ENCODE measurements at regions not wholly inside any gene's neighbourhood (a gene's known extent, or its start where the extent isn't known, plus 50 kb on each side); places are given as distances from the start of the nearest gene placed in this dataset.

DNA sequence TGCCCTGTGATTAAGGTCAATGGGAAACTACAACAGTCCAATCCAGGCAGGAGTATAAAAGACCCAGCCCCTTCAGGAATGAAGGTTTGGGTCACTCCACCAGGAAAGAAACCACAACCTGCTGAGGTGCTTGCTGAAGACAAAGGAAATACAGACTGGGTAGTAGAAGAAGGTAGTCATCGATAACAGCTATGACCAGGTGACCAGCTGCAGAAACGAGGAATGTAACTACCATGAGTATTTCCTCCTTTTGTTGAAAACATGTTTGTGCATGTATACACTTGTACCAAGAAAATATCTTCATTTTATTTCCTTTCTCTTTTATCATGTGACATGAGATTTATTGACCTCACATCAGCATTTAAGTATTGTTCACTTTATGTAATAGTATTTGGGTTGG lies 409.1 kb downstream of the FOXG1 start:
- TF ChIP-seq ZNF114 (tag by site-specific recombination; IDR thresholded peaks at IDR 0.05) (no peak), ZBTB20 (tag by site-specific recombination; IDR thresholded peaks at IDR 0.05) (no peak), ZNF24 (tag by site-specific recombination; IDR thresholded peaks at IDR 0.05) (no peak), ZNF302 (tag by site-specific recombination; IDR thresholded peaks at IDR 0.05; ENCODE audit: low read depth) (no peak), PATZ1 (tag by site-specific recombination; IDR thresholded peaks at IDR 0.05) (no peak), CTCF (tag by site-specific recombination; IDR thresholded peaks at IDR 0.05) (no peak)
